Endodermal cell (in vitro differentiated cells): ENCODE measurements at regions not wholly inside any gene's neighbourhood (a gene's known extent, or its start where the extent isn't known, plus 50 kb on each side); places are given as distances from the start of the nearest gene placed in this dataset.
"Not testable (repeated sequence)": the region's sequence is repeated elsewhere in the genome, so short reads cannot be mapped to it uniquely, and the experiment has no call there.

Experiments used
- DNase-seq: peaks from one replicate; pipeline ENCODE4 v3.0.0-alpha.2; 2017
- H3K27ac ChIP-seq: 2 replicates; pipeline ENCODE4 v1.5.1; 2013; ENCODE audit warnings: mild to moderate bottlenecking, low read depth, low read length, moderate library complexity
- H3K27me3 ChIP-seq: 2 replicates; pipeline ENCODE4 v1.6.1; 2013; ENCODE audit warnings: mild to moderate bottlenecking, low read length, moderate library complexity; ENCODE audit not compliant: insufficient read depth, control insufficient read depth, poor library complexity, severe bottlenecking
- H3K36me3 ChIP-seq: 2 replicates; pipeline ENCODE4 v1.7.0; 2013; ENCODE audit warnings: mild to moderate bottlenecking, low read length, moderate library complexity; ENCODE audit not compliant: control insufficient read depth, insufficient read depth
- H3K4me1 ChIP-seq: one replicate; pipeline ENCODE4 v1.7.0; 2013; ENCODE audit warnings: low read length; ENCODE audit not compliant: control insufficient read depth, insufficient read depth
- H3K4me3 ChIP-seq: 2 replicates; pipeline ENCODE4 v1.5.1; 2013; ENCODE audit warnings: mild to moderate bottlenecking, low read length, moderate library complexity
- H3K9ac ChIP-seq: 2 replicates; pipeline ENCODE4 v1.6.1; 2013; ENCODE audit warnings: mild to moderate bottlenecking, low read length, moderate library complexity; ENCODE audit not compliant: poor library complexity, severe bottlenecking; ENCODE audit errors: extremely low read depth
- H3K9me3 ChIP-seq: 2 replicates; pipeline ENCODE4 v1.6.1; 2013; ENCODE audit warnings: mild to moderate bottlenecking, low read length, moderate library complexity; ENCODE audit not compliant: control insufficient read depth
- H3K27ac Mint-ChIP-seq: 2 replicates; pipeline ENCODE4 v1.8.0; 2020; ENCODE audit warnings: mixed read lengths
- H3K27me3 Mint-ChIP-seq: 2 replicates; pipeline ENCODE4 v1.8.0; 2021; ENCODE audit warnings: mild to moderate bottlenecking, mixed read lengths; ENCODE audit not compliant: insufficient read depth
- H3K36me3 Mint-ChIP-seq: 2 replicates; pipeline ENCODE4 v1.8.0; 2020; ENCODE audit warnings: low read depth, mixed read lengths
- H3K4me1 Mint-ChIP-seq: 2 replicates; pipeline ENCODE4 v1.8.0; 2020; ENCODE audit warnings: mixed read lengths
- H3K4me3 Mint-ChIP-seq: 2 replicates; pipeline ENCODE4 v1.8.0; 2020; ENCODE audit warnings: mild to moderate bottlenecking, moderate library complexity, mixed read lengths
- H3K9me3 Mint-ChIP-seq: 2 replicates; pipeline ENCODE4 v1.8.0; 2020; ENCODE audit warnings: mild to moderate bottlenecking, mixed read lengths
- CTCF ChIP-seq: fragments of 200-600 bp; sonication (generic); conservative IDR thresholded peaks from 2 replicates; pipeline ENCODE4 v1.5.0; 2021; ENCODE audit warnings: antibody characterized with exemption, mild to moderate bottlenecking
- WGBS, 2 experiments: methylation state at CpG; one replicate each; pipeline versions ENCODE4 v1.1.5 to v1.1.7; 2013; ENCODE audit warnings: missing lambda C conversion rate in 2 of 2, mixed read lengths in 1 of 2; ENCODE audit not compliant: insufficient coverage in 1 of 2, insufficient read length in 1 of 2; 5-methylcytosine and 5-hydroxymethylcytosine counted together

GRCh38 chr7:69076566-69076965 lies 521.7 kb upstream of the AUTS2 start:
- 95% methylated on average over 4 of the region's 4 CpGs for WGBS, 2 experiments
- Histone ChIP-seq H3K4me1 (no peaks in the 10 kb centered on the region), H3K9me3 (peaks cover 17% of the 10 kb centered on the region), H3K27me3 (no peaks in the 10 kb centered on the region), H3K27ac (no peak overlapping the region), H3K4me3 (no peak overlapping the region), H3K9ac (no peak overlapping the region), H3K36me3 (no peaks in the 10 kb centered on the region)
- Mint-ChIP-seq H3K4me3 (no peak overlapping the region), H3K27ac (no peak overlapping the region), H3K4me1 (no peaks in the 10 kb centered on the region), H3K27me3 (no peaks in the 10 kb centered on the region), H3K36me3 (no peaks in the 10 kb centered on the region), H3K9me3 (peaks cover 18% of the 10 kb centered on the region)
- no peak for TF ChIP-seq CTCF
- no peak for DNase-seq

- no peak overlapping the region for H3K27ac Mint-ChIP-seq
- H3K27me3 Mint-ChIP-seq: no peaks in the 10 kb centered on the region
- no peak overlapping the region for H3K9ac ChIP-seq
- WGBS, 2 experiments: 95 to 99% methylated on average over 8 to 9 of the region's 9 CpGs
- no peak for DNase-seq
- no peak overlapping the region for H3K4me3 Mint-ChIP-seq
- no peak for TF ChIP-seq CTCF
- no peak overlapping the region for H3K4me3 ChIP-seq
- H3K4me1 ChIP-seq: no peaks in the 10 kb centered on the region
- H3K4me1 Mint-ChIP-seq: no peaks in the 10 kb centered on the region
- peak overlapping the region; percentile 53 for H3K27ac ChIP-seq
- peaks cover 8% of the 10 kb centered on the region for H3K9me3 ChIP-seq
- H3K27me3 ChIP-seq: no peaks in the 10 kb centered on the region
- no peaks in the 10 kb centered on the region for H3K36me3 ChIP-seq
- peaks cover 2% of the 10 kb centered on the region for H3K36me3 Mint-ChIP-seq
- peaks cover 11% of the 10 kb centered on the region for H3K9me3 Mint-ChIP-seq
Measured at GRCh38 chr7:69078997-69079769, 519.1 kb upstream of the AUTS2 start.

- not testable (repeated sequence) for H3K9ac ChIP-seq, H3K27me3 Mint-ChIP-seq, H3K4me1 Mint-ChIP-seq, DNase-seq, H3K36me3 Mint-ChIP-seq, H3K27me3 ChIP-seq, H3K27ac ChIP-seq, H3K4me3 Mint-ChIP-seq, H3K27ac Mint-ChIP-seq, H3K4me1 ChIP-seq, H3K36me3 ChIP-seq, H3K9me3 ChIP-seq, H3K4me3 ChIP-seq
- 90 to 93% methylated on average over 2 of the region's 2 CpGs for WGBS, 2 experiments
- H3K9me3 Mint-ChIP-seq: peaks cover 10% of the 10 kb centered on the region
Measured at GRCh38 chr7:69087281-69087680, 511.0 kb upstream of the AUTS2 start.

GRCh38 chr7:69088185-69088584 lies 510.1 kb upstream of the AUTS2 start:
- H3K27me3 Mint-ChIP-seq: peaks cover 9% of the 10 kb centered on the region
- H3K4me3 ChIP-seq: no peak overlapping the region
- no peak for DNase-seq
- no peaks in the 10 kb centered on the region for H3K27me3 ChIP-seq
- no peak for TF ChIP-seq CTCF
- H3K4me1 ChIP-seq: no peaks in the 10 kb centered on the region
- H3K4me3 Mint-ChIP-seq: no peak overlapping the region
- no peaks in the 10 kb centered on the region for H3K4me1 Mint-ChIP-seq
- H3K9me3 Mint-ChIP-seq: peaks cover 16% of the 10 kb centered on the region
- H3K9me3 ChIP-seq: peaks cover 7% of the 10 kb centered on the region
- no peak overlapping the region for H3K27ac ChIP-seq
- no peaks in the 10 kb centered on the region for H3K36me3 Mint-ChIP-seq
- H3K27ac Mint-ChIP-seq: no peak overlapping the region
- H3K9ac ChIP-seq: no peak overlapping the region
- no peaks in the 10 kb centered on the region for H3K36me3 ChIP-seq
